ENCODE measurements at regions not wholly inside any gene's neighbourhood (a gene's known extent, or its start where the extent isn't known, plus 50 kb on each side); places are given as distances from the start of the nearest gene placed in this dataset.

DNA sequence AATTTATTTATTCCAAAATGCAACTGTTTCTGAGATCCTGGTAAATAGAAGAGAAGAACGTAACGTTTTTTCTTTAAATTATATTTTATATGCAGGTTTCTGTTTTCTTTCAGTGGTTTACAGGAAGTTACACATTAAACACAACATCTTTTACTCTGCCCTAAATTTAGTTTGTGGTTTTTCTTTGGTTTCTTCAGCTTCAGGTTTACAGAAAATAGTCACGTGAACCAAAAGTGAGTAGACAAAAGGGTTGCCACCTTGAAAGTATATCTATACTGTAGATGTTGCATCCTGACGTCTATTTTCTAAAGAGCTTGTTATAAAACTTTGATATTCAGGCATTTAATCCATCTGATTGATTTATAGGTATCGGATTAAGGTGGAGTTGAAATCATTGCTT is 1236.6 kb downstream of the MAT2B start:
- no peak for DNase-seq (ENCODE audit: low read depth in 2 of 2, low spot score in 1 of 2)

DNA sequence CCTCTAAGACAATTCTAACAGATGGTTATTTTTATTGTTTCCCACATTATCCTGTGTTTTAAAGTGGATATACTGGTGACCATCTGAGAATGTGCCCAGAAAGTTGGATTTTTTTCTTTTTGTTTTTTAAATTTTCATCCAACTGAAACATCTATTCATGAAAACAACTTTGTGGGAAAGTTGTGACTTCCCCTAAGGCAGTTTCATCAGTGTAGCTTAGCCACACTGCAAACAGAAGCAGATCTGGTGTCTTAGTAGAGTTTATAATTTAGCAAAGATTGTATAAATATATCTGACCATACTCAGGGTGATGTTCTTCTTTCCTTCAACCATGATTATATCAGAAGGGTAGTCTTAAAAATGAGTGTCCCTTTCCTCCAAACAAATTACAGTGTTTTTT is 1241.3 kb downstream of the MAT2B start:
- no peak for DNase-seq (ENCODE audit: low read depth in 2 of 2, low spot score in 1 of 2)

DNA sequence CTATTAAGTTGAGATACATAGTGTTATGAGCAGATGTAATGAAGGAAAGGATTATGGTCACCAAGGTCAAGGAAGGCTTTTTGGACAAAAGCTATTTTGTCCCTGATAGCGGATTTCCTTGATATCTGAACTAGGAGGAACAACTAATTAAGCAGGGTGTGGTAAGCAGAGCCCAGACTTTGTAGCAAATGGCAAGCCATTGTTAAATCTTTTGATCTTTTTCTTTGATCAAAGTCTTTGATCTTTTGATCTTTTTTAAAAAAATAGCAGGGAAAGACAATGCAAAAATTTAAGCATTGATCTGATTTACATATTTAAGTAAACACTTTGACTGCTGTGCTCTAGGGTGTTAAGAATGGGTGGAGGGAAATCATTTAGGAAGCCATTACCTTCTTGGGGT is 1242.0 kb downstream of the MAT2B start:
- DNase-seq (ENCODE audit: low read depth in 2 of 2, low spot score in 1 of 2): no peak

DNA sequence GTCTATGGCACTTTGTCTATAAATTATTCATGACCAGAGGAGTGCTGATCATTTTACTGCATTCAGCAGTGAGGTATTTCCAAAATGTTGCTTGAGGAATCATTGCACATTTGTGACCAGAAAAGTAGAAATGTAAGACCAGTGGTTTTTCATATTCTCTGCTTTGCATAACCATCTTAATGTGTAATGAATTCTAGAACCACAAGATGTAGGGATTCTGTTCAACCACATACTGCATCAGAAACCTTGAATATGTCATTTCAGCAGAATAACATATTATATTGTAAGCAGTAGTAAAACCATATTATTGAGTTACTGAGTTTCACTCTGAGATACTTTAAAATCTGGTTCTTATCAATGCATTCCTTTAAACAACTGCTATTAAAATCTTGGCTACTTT is 1243.4 kb downstream of the MAT2B start:
- DNase-seq (ENCODE audit: low read depth in 2 of 2, low spot score in 1 of 2): no peak

DNA sequence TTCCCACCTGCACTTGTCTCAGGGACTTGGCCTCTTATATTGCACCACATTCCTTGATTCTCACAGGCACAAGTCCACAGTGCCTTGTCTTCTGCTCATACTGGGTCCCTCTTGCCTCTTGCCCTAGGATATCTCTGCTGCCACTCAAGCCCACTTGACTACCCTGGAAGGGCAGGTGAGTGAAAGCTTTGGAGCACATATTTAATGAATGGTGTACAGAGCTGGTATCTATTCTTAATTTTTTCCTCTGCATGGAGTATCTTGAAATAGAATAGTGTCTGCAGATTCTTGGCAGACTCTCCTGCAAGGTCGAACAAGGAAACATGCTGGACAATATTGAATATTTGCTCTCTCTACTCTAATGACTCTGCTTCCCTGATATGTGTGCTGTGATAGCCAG is 1248.0 kb downstream of the MAT2B start:
- no peak for DNase-seq (ENCODE audit: low read depth in 2 of 2, low spot score in 1 of 2)

DNA sequence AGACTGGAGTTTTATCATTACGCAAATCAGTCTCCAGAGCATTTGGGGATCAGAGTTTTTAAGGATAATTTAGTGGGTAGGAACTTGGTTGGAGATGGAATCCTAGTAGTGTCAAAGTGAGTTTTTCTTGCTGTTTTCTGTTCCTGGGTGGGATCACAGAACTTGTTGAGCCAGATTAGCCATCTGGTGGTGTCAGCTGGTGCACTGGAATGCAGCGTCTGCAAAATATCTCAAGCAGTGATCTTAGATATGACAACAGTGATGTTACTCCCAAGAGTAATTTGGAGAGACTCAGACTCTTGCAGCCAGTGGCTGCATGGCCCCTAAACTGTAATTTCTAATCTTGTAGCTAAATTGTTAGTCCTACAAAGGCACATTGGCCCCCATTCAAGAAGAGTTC is 1257.8 kb downstream of the MAT2B start:
- no peak for DNase-seq (ENCODE audit: low read depth in 2 of 2, low spot score in 1 of 2)

DNA sequence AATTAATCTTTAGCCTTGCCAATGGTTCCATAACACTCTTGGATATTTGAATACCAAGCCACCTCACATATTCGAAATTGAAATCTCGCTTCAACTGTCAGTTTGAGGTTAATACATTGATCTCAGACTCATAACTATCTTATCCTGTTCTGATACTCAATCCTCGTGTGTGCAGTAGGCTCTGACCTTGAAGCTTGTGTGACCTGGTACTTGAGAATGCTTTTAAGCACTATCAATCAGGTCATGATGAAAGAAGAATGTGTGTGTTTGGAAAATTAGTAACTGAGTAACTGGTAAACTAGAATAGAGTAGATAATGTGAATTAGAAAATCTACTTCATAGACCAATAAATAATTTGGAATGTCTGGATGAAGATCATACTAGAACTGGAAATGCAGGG is 1266.7 kb downstream of the MAT2B start:
- DNase-seq (ENCODE audit: low read depth in 2 of 2, low spot score in 1 of 2): no peak

DNA sequence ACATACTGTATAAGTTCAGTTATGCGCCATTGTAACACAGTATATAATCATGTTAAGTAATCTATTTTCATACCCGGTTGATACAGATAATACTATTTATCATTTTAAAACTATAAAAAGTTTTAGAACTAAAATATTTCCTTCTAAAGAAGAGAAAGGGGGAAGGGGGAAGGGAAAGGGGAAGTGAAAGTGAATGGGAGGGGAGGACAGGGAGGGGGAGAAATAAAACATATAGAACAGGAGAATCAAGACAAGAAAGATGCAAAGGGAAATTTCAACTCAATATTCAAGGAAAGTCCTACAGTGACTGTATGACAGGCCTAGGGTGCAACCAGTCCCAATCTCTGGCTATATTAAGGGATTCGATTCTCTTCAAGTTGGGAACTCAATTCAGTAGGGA is 1278.8 kb downstream of the MAT2B start:
- no peak for DNase-seq (ENCODE audit: low read depth in 2 of 2, low spot score in 1 of 2)

DNA sequence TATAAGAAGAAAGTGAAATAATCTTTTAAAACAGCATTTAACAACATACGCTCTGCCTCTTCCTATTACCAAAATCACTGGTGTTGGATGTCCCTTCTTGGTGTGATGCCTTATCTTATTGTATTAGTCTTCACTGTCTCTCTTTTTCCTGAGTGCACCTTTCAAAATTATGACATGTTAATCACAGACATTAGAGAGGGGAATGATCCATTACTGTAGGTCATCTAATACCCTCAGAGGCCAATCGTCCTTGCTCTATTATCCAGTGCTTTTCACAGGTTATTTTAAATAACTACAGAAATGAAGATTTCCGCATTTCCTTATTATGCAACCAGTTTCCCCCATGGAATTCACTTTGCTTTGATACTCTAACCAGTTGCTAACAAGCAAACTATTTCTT is 1292.7 kb downstream of the MAT2B start:
- no peak for DNase-seq (ENCODE audit: low read depth in 2 of 2, low spot score in 1 of 2)

DNA sequence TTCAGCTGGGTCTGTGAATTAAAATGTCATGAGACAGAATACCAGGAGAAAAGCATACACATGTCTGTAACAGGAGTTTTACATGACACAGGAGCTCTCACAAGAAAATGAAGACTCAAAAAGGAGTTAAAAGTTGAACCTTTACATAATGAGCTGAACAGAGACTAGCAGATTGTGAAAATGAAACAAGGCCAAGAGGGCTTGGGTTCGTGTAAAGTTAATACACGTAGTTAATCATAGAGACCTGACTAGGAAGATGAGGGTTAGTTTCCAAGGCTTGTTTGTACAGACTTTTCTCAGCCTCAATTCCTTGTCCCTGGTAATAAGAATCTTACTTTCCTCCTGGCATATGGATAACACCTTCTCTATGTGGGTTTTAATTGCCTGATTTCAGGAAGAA is 1294.0 kb downstream of the MAT2B start:
- DNase-seq (ENCODE audit: low read depth in 2 of 2, low spot score in 1 of 2): no peak

DNA sequence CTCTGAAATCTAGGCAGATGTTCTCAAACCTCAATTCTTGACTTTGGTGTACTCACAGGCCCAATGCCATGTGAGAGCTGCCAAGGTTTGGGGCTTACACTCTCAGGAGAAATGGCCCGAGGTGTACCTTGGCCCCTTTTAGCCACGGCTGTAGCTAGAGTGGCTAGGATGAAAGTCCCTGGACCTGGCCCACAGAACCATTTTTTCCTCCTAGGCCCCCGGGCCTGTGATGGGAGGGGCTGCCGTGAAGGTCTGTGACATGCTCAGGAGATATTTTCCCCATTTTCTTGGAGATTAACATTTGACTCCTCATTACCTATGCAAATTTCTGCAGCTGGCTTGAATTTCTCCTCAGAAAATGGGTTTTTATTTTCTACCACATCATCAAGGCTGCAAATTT is 1296.5 kb downstream of the MAT2B start:
- no peak for DNase-seq (ENCODE audit: low read depth in 2 of 2, low spot score in 1 of 2)

DNA sequence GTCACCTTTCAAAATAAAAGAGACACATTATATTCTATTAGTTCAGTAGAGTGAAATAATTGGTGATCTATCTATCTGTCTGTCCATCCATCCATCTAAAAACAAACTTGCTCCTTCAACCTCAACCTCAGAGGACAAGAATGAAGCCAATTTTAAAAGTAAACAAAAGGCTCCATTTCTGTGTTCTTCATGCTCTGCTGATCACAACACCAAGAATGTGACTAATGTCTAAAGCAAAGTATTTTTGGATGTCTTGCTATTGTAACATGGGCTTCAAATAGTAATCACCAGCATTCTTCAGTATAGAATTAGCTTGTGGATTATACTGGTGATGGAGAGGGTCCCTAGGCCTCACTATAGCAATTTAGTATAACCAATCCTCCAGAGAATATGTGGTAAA is 1304.4 kb downstream of the MAT2B start:
- DNase-seq (ENCODE audit: low read depth in 2 of 2, low spot score in 1 of 2): no peak

DNA sequence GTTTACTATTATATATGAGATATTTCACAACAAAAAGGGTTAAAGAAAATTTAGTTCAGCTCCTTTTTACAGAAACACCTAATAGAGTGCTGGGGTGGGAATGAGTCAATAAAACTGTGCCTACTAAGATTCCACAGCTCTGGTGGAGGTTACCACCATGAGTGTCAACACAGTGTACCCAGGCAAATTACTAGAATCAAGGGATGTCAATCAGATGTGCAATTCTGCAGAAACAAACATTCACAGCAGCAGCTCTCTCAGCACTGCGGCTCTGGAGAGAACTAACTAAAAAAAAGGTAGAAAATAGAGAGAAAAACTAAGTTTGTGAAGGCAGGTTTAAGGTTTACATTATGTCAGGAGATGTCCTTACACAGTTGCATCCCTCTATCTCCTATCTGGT is 1313.0 kb downstream of the MAT2B start:
- no peak for DNase-seq (ENCODE audit: low read depth in 2 of 2, low spot score in 1 of 2)

DNA sequence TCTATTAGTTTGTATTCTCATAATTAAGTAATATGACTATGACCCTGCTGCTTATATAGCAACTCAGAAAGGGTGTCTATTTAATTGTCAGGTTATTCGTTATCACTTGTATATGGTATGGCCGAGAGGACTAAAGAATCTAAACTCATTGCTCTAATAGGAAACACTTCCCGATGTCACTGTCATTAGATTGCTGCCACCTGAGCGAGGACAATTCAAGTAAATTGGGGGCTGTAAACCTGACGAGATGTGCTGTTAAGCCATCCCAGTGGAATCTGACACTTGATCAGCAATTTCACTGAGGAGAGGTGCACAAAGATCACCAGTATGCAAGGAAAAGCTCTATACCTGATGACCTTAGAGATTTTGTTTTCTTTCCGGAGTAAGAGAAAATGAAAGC is 1319.3 kb downstream of the MAT2B start:
- DNase-seq (ENCODE audit: low read depth in 2 of 2, low spot score in 1 of 2): no peak

DNA sequence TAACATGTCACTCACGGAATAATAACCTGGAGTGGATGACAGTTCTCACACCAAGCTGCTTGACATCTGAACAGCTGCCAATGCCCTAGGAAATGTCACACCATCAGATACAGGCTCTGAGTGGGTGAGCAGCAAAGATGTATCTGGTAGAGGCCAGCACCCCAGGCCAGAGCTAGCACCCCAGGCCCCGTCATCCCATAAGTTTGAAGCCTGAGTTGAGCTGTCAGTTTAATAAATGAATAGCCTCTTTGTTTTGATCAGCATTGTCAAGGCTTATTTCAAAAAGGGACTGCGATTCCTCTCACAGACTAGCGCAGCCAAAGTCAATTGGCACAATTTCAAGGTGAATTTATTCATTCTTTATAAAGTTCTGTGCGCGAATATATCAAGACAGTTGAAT is 1327.1 kb downstream of the MAT2B start:
- no peak for DNase-seq (ENCODE audit: low read depth in 2 of 2, low spot score in 1 of 2)

DNA sequence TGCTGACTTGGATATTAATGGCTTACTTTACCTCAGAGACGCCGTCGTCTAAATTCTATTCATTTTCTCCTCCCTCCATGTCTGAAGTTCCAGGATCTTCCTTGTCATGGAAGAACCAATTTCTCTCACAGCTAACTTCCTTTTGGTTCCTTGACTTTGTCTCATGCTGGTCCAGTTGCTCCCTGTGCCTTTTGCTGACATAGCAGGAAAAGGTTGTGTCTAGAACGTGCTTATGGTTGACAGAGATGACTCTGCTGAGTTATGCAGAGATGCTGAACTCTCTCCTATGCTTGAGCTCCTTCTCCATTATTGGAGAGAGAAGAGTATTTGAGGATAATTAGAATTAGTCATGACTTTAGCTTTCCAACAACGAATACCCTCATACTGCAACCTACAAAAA is 1338.9 kb downstream of the MAT2B start:
- no peak for DNase-seq (ENCODE audit: low read depth in 2 of 2, low spot score in 1 of 2)

DNA sequence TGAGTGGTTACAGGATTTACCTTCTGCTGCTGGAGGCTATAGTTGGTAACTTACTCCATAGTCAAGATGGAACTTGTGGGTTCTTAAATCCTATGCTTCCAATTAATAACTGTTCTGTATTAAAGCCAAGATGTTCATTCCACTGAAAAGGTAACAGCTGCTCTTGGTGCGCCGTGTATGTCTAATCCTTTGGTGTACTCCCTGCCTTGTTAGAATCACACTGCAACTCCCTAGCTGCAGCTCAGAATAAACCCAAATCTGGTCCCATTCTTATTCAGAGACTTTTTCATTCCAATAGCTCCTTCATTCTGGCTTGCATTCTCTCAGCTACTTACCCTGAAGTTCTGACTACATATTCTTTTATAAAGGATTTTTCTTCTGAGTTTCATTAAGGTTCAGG is 1355.5 kb downstream of the MAT2B start:
- no peak for DNase-seq (ENCODE audit: low read depth in 2 of 2, low spot score in 1 of 2)

DNA sequence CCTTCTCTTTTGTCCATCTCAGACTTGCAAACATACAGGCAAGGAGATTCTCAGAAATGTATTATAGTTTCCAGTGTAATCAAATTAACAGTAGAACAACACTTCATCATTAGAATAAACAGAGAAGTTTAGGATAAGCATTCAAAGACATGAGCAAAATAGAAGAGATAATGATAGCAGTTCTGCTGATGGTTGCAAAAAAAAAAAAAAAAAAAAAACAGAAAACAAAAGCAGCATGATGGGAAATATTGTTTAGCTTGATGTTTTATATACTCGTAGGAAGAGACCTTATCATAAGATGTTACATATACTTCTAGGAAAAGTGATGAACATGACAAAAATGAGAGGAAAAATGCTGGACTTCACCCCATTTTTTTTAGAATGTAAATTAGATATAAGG is 1356.2 kb downstream of the MAT2B start:
- DNase-seq (ENCODE audit: low read depth in 2 of 2, low spot score in 1 of 2): no peak

DNA sequence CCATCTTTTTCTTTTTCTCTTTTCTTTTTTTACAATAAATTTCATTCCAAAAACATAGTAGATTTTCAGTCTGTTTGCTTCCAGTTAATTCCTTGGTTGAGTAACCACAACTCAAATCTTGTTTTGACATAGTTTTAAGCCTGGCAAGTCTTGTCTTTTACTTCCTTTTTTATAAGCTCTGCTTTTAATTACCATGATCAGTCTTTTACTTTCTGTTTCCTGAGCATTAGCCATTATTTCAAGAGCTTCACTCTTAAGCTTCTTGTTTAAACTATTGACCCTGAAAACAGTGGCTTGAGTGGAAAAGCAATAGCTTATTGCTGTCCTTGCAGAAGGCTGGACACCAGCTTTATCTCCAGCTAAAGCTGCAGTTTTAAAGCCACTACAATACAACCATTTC is 1363.3 kb downstream of the MAT2B start:
- no peak for DNase-seq (ENCODE audit: low read depth in 2 of 2, low spot score in 1 of 2)

DNA sequence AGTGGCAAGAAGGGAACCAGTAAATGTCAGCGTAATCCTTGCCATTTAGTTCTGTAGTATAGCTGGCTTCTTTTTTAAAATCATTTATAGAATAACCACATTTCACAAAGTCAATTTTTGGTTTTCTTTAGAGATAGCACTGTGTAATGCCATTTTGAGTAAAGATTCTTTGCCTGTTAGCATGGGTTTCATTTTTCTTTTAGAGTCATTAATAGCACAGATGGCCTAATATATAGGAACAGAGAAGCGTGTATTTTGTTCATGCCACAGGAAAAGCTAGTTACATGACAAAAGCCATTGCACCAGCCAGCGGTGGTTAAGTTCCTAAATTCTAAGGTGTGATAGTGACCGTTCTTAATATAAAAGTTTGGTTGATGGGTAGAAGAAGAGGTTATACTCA is 1363.9 kb downstream of the MAT2B start:
- no peak for DNase-seq (ENCODE audit: low read depth in 2 of 2, low spot score in 1 of 2)

DNA sequence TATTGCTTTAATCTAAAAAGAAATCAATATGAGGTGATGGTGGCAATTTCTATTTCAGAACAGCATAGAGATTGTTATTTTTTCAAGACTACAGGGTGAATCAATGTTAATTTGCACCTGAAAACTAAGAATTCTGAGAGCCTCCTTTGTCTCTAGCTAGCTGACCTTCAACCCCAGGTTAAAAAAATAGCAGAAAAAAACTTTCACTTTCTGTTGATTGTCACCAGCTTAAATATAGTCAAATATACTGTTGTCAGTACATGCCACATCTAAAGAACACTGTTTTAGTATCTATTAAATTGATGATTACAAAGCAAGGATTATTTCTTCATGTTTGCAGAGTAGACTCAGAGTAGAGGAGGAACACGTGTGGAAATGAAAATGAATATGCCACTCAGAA is 1371.4 kb downstream of the MAT2B start:
- DNase-seq (ENCODE audit: low read depth in 2 of 2, low spot score in 1 of 2): no peak

DNA sequence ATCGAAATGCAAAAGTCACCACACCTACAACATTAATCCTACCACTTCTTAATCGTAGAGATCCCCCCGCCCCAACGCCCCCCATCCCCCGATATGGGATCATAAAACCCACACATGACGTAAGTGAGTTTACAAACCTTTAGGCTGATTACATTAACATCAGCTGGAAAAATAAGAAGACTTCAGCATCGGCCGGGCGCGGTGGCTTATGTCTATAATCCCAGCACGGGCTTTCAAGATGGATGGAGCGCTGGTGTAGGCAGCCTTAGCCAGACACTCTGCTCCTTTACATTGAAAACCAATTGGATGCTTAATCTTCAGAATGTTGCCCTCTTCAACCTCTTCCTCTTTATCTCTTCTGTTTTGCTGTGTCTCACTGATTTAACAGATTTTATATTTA is 1376.0 kb downstream of the MAT2B start:
- DNase-seq (ENCODE audit: low read depth in 2 of 2, low spot score in 1 of 2): no peak

DNA sequence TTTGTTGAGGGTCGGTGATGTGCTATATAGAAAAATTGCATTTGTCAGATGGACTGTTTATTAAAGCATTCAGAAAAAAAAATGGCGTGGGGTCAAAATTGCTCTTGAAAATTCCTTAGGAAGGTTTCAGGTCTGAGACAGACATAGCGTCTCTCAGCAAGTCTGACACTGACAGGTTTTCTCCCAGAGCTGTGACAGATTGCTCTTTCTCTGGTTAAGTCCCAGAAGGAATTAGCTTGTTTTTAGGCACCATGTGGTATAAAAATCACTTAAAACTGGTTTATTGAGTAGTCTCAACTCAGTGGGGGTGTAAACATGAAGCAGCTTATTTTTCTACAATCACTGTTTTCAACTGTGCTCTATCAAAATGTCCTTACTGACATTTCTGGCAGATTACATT is 1379.8 kb downstream of the MAT2B start:
- no peak for DNase-seq (ENCODE audit: low read depth in 2 of 2, low spot score in 1 of 2)

DNA sequence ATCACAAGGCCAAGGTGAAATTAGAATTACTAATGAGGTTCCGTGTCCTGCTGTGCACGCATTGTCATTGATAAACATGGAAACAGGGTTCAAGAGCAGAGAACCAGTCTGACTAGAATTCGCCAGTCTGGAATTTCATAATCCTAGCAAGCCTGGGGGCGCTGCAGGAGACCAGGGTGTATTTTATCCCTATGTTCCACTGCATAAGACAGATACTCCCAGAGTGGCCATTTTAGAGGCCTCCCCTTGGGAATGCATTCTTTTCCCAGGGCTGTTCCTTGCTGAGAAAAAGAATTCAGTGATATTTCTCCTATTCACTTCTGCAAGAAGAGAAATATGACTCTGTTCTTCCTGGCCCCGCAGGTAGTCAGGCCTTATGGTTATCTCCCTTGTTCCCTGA is 1387.7 kb downstream of the MAT2B start:
- no peak for DNase-seq (ENCODE audit: low read depth in 2 of 2, low spot score in 1 of 2)

Data from stimulated activated CD8-positive, alpha-beta memory T cell treated with anti-CD3 and anti-CD28 coated beads, Interleukin-4, amount 100 ng/mL, for 1 hour (primary cell).